Endodermal cell (in vitro differentiated cells): ENCODE measurements at regions not wholly inside any gene's neighbourhood (a gene's known extent, or its start where the extent isn't known, plus 50 kb on each side); places are given as distances from the start of the nearest gene placed in this dataset.
A peak's percentile ranks its signal among the peaks of the same experiment; 100 is the strongest.

Source experiments
- DNase-seq: peaks from one replicate; pipeline ENCODE4 v3.0.0-alpha.2; 2017
- H3K27ac ChIP-seq: 2 replicates; pipeline ENCODE4 v1.5.1; 2013; ENCODE audit warnings: mild to moderate bottlenecking, low read depth, low read length, moderate library complexity
- H3K27me3 ChIP-seq: 2 replicates; pipeline ENCODE4 v1.6.1; 2013; ENCODE audit warnings: mild to moderate bottlenecking, low read length, moderate library complexity; ENCODE audit not compliant: insufficient read depth, control insufficient read depth, poor library complexity, severe bottlenecking
- H3K36me3 ChIP-seq: 2 replicates; pipeline ENCODE4 v1.7.0; 2013; ENCODE audit warnings: mild to moderate bottlenecking, low read length, moderate library complexity; ENCODE audit not compliant: control insufficient read depth, insufficient read depth
- H3K4me1 ChIP-seq: one replicate; pipeline ENCODE4 v1.7.0; 2013; ENCODE audit warnings: low read length; ENCODE audit not compliant: control insufficient read depth, insufficient read depth
- H3K4me3 ChIP-seq: 2 replicates; pipeline ENCODE4 v1.5.1; 2013; ENCODE audit warnings: mild to moderate bottlenecking, low read length, moderate library complexity
- H3K9ac ChIP-seq: 2 replicates; pipeline ENCODE4 v1.6.1; 2013; ENCODE audit warnings: mild to moderate bottlenecking, low read length, moderate library complexity; ENCODE audit not compliant: poor library complexity, severe bottlenecking; ENCODE audit errors: extremely low read depth
- H3K9me3 ChIP-seq: 2 replicates; pipeline ENCODE4 v1.6.1; 2013; ENCODE audit warnings: mild to moderate bottlenecking, low read length, moderate library complexity; ENCODE audit not compliant: control insufficient read depth
- H3K27ac Mint-ChIP-seq: 2 replicates; pipeline ENCODE4 v1.8.0; 2020; ENCODE audit warnings: mixed read lengths
- H3K27me3 Mint-ChIP-seq: 2 replicates; pipeline ENCODE4 v1.8.0; 2021; ENCODE audit warnings: mild to moderate bottlenecking, mixed read lengths; ENCODE audit not compliant: insufficient read depth
- H3K36me3 Mint-ChIP-seq: 2 replicates; pipeline ENCODE4 v1.8.0; 2020; ENCODE audit warnings: low read depth, mixed read lengths
- H3K4me1 Mint-ChIP-seq: 2 replicates; pipeline ENCODE4 v1.8.0; 2020; ENCODE audit warnings: mixed read lengths
- H3K4me3 Mint-ChIP-seq: 2 replicates; pipeline ENCODE4 v1.8.0; 2020; ENCODE audit warnings: mild to moderate bottlenecking, moderate library complexity, mixed read lengths
- H3K9me3 Mint-ChIP-seq: 2 replicates; pipeline ENCODE4 v1.8.0; 2020; ENCODE audit warnings: mild to moderate bottlenecking, mixed read lengths
- WGBS, 2 experiments: methylation state at CpG; one replicate each; pipeline versions ENCODE4 v1.1.5 to v1.1.7; 2013; ENCODE audit warnings: missing lambda C conversion rate in 2 of 2, mixed read lengths in 1 of 2; ENCODE audit not compliant: insufficient coverage in 1 of 2, insufficient read length in 1 of 2; 5-methylcytosine and 5-hydroxymethylcytosine counted together
- TF ChIP-seq, protein P1 (sequence below): fragments of 200-600 bp; sonication (generic); conservative IDR thresholded peaks from 2 replicates; pipeline ENCODE4 v1.5.0; 2021; ENCODE audit warnings: antibody characterized with exemption, mild to moderate bottlenecking

- H3K4me3 ChIP-seq = no peak overlapping the region
- 89% methylated on average over 1 of the region's 1 CpG; no CpG with 5 or more reads in 1 of the 2 experiments for WGBS, 2 experiments
- no peak overlapping the region for H3K4me3 Mint-ChIP-seq
These were observed 69.6 kb downstream of the EMX2 start for GRCh38 chr10:117612113-117612512.

DNA sequence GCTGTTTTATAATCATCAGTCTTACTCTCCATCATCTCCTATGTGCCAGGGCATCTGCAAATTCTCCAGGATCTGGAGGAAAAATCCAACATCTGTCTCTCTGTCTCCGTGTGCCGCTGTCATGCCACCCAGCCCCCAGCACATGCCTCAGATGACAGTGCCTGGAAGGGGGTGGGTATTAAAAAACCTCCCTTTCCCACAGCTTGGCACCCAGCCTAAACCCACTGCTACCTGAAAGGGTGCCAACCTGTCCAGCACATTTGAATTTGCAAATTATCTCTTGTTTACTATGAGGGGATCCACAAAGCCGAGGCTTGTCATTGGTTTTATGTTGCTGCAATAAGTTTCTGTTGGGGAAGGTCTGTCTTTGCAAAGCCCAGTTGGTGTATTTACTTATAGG, 73.1 kb downstream of the EMX2 start:
- no peaks in the 10 kb centered on the region for H3K4me1 ChIP-seq
- no peak overlapping the region for H3K27ac ChIP-seq
- no peak overlapping the region for H3K4me3 ChIP-seq
- H3K27me3 ChIP-seq = peaks cover 4% of the 10 kb centered on the region
- 92% methylated on average over 3 of the region's 3 CpGs; no CpG with 5 or more reads in 1 of the 2 experiments for WGBS, 2 experiments
- H3K4me1 Mint-ChIP-seq = peaks cover 1% of the 10 kb centered on the region
- H3K9ac ChIP-seq = no peak overlapping the region
- no peaks in the 10 kb centered on the region for H3K36me3 ChIP-seq
- TF ChIP-seq, protein P1, sequence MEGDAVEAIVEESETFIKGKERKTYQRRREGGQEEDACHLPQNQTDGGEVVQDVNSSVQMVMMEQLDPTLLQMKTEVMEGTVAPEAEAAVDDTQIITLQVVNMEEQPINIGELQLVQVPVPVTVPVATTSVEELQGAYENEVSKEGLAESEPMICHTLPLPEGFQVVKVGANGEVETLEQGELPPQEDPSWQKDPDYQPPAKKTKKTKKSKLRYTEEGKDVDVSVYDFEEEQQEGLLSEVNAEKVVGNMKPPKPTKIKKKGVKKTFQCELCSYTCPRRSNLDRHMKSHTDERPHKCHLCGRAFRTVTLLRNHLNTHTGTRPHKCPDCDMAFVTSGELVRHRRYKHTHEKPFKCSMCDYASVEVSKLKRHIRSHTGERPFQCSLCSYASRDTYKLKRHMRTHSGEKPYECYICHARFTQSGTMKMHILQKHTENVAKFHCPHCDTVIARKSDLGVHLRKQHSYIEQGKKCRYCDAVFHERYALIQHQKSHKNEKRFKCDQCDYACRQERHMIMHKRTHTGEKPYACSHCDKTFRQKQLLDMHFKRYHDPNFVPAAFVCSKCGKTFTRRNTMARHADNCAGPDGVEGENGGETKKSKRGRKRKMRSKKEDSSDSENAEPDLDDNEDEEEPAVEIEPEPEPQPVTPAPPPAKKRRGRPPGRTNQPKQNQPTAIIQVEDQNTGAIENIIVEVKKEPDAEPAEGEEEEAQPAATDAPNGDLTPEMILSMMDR = no peak
- no peaks in the 10 kb centered on the region for H3K9me3 ChIP-seq
- H3K27ac Mint-ChIP-seq = no peak overlapping the region
- H3K9me3 Mint-ChIP-seq = no peaks in the 10 kb centered on the region
- no peaks in the 10 kb centered on the region for H3K36me3 Mint-ChIP-seq
- DNase-seq = peak; percentile 4
- H3K4me3 Mint-ChIP-seq = no peak overlapping the region
- peaks cover 3% of the 10 kb centered on the region for H3K27me3 Mint-ChIP-seq

More at GRCh38 chr10:117612113-117612512, 69.6 kb downstream of the EMX2 start:
- no peaks in the 10 kb centered on the region for H3K9me3 Mint-ChIP-seq
- TF ChIP-seq, protein P1 = no peak
- no peaks in the 10 kb centered on the region for H3K36me3 Mint-ChIP-seq
- no peaks in the 10 kb centered on the region for H3K36me3 ChIP-seq
- no peaks in the 10 kb centered on the region for H3K9me3 ChIP-seq
- no peaks in the 10 kb centered on the region for H3K4me1 ChIP-seq
- H3K9ac ChIP-seq = no peak overlapping the region
- H3K27ac Mint-ChIP-seq = no peak overlapping the region
- H3K27ac ChIP-seq = no peak overlapping the region
- peaks cover 6% of the 10 kb centered on the region for H3K27me3 Mint-ChIP-seq
- H3K4me1 Mint-ChIP-seq = peaks cover 14% of the 10 kb centered on the region
- DNase-seq = no peak
- H3K27me3 ChIP-seq = peaks cover 6% of the 10 kb centered on the region

DNA sequence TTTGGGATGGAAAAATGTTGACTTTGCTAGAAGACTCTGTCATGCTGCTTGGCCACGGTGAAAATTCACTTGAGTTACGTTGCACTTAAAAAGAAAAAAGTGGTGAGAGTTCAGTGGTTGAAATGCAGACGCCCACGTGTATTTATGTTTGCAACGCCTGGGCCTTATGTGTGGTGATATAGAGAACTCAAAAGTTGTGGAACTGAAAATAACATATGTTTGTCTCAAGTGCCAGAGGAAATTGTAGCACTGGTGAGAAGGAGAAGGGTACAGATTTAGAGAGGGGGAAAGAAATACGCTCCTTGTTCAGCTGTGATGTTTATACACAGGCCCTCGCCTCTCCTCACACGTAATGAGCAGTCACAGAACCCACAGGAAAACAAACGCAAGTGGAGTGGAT, 73.6 kb downstream of the EMX2 start:
- no peak overlapping the region for H3K27ac Mint-ChIP-seq
- H3K36me3 Mint-ChIP-seq = no peaks in the 10 kb centered on the region
- Histone ChIP-seq H3K36me3 (no peaks in the 10 kb centered on the region), H3K4me3 (no peak overlapping the region), H3K9ac (no peak overlapping the region), H3K4me1 (no peaks in the 10 kb centered on the region), H3K27me3 (peaks cover 4% of the 10 kb centered on the region), H3K27ac (no peak overlapping the region), H3K9me3 (no peaks in the 10 kb centered on the region)
- WGBS, 2 experiments = 88 to 92% methylated on average over 9 of the region's 9 CpGs
- H3K27me3 Mint-ChIP-seq = peaks cover 9% of the 10 kb centered on the region
- TF ChIP-seq, protein P1 = no peak
- DNase-seq = peak; percentile 20
- no peaks in the 10 kb centered on the region for H3K9me3 Mint-ChIP-seq
- no peak overlapping the region for H3K4me3 Mint-ChIP-seq
- no peaks in the 10 kb centered on the region for H3K4me1 Mint-ChIP-seq
